Activated naive CD8-positive, alpha-beta T cell treated with anti-CD3 and anti-CD28 coated beads, Interleukin-2, amount 10 ng/mL, durations not matched to agents 7 days and 5 days (primary cell): ENCODE measurements at regions not wholly inside any gene's neighbourhood (a gene's known extent, or its start where the extent isn't known, plus 50 kb on each side); places are given as distances from the start of the nearest gene placed in this dataset.

Experiments used
- ATAC-seq: fragments of 150-1000 bp; cut with Tn5 transposase; one replicate; pipeline ENCODE4 v1.10.0; 2021; ENCODE audit warnings: low read depth, moderate library complexity
- POLR2A ChIA-PET: fragments of 350-600 bp; sonication (Branson Sonifier 250); formaldehyde crosslinking; loops from one replicate; lab custom pipeline; 2021; ENCODE audit warnings: antibody characterized with exemption; lab: Charles Lee
- DNase-seq: peaks from one replicate; pipeline ENCODE4 v3.0.0; 2021
- H3K27ac Mint-ChIP-seq: one replicate; pipeline ENCODE4 v1.8.0; 2022; ENCODE audit warnings: mild to moderate bottlenecking, mixed read lengths
- H3K27me3 Mint-ChIP-seq: one replicate; pipeline ENCODE4 v1.8.0; 2022; ENCODE audit warnings: mild to moderate bottlenecking, moderate library complexity, mixed read lengths
- H3K36me3 Mint-ChIP-seq: one replicate; pipeline ENCODE4 v1.8.0; 2021; ENCODE audit warnings: mild to moderate bottlenecking, mixed read lengths
- H3K4me1 Mint-ChIP-seq: one replicate; pipeline ENCODE4 v1.8.0; 2021; ENCODE audit warnings: mixed read lengths
- H3K4me3 Mint-ChIP-seq: one replicate; pipeline ENCODE4 v1.8.0; 2022; ENCODE audit warnings: mild to moderate bottlenecking, moderate library complexity, mixed read lengths
- H3K9me3 Mint-ChIP-seq: one replicate; pipeline ENCODE4 v1.8.0; 2021; ENCODE audit warnings: mixed read lengths

- DNase-seq (no peak), ATAC-seq (no peak)
- no peaks in the 10 kb centered on the region for H3K27me3 Mint-ChIP-seq
- H3K4me3 Mint-ChIP-seq: no peak overlapping the region
- no peaks in the 10 kb centered on the region for H3K4me1 Mint-ChIP-seq
- no peak overlapping the region for H3K27ac Mint-ChIP-seq
- POLR2A ChIA-PET: no interaction called here
- H3K9me3 Mint-ChIP-seq: peaks cover 7% of the 10 kb centered on the region
- H3K36me3 Mint-ChIP-seq: no peaks in the 10 kb centered on the region
These were observed 494.3 kb downstream of the SQOR start for GRCh38 chr15:46129145-46129544.

DNA sequence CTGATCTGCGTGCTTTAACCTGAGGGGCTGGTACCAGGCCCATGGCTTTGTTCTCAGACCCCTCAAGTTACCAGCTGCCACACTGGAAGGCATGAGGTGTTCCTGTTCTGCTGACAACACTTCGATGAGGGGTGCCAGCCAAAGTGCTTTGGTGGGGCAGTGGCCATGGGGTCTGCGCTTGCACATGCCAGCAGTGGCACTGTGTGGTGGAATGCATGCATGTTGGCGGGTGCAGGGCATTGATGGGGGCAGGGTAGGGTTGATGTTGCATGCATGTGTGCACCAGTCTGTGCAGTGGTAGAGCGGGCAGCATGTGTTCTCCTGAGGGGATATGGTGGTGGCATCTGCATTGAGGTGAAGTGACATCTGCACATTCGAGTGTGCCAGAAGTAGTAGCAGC is 497.0 kb downstream of the SQOR start:
- ATAC-seq (no peak), DNase-seq (no peak)
- Mint-ChIP-seq H3K36me3 (no peaks in the 10 kb centered on the region), H3K27ac (no peak overlapping the region), H3K27me3 (no peaks in the 10 kb centered on the region), H3K4me1 (no peaks in the 10 kb centered on the region), H3K9me3 (peaks cover 9% of the 10 kb centered on the region), H3K4me3 (no peak overlapping the region)
- POLR2A ChIA-PET: no interaction called here

DNA sequence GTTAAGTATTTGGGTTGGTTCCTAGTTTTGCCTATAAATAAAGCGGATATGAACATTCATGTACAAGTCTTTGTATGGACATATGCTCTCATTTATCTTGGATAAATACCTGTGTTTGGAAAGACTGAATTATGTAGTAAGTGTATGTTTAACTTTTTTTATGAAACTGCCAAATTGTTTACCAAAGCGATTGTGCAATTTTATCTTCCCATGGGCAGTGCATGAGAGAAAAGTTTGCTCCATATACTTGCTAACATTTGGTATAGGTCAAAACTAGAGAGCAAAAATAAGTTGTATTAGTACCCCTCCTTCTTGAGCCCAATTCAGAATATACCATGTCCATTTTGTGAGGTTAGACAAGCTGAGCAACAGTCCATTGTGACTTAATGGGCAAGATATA is 502.6 kb downstream of the SQOR start:
- Mint-ChIP-seq H3K36me3 (no peaks in the 10 kb centered on the region), H3K4me1 (no peaks in the 10 kb centered on the region), H3K27me3 (no peaks in the 10 kb centered on the region), H3K9me3 (peaks cover 3% of the 10 kb centered on the region), H3K4me3 (no peak overlapping the region), H3K27ac (no peak overlapping the region)
- ATAC-seq: no peak
- DNase-seq: no peak
- POLR2A ChIA-PET: no interaction called here

DNA sequence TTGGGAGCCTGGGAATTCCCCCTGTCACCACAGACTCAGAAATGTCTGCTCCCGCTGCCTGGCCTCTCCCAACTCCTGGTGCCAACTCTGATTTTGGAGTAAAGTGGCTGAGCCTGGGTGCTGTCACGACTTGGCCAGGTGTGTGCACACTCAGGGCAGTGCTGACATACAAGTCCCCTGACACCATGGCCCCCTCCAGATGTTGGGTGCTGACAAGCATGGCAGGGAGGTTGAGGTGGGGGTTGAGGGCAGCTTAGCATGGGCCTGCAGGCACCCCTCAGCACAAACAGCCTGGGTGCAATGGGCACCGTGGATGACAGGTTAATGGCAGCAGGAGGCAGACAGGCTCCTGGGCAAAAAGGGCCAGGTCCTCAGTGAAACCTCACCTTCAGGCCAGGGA is 511.2 kb downstream of the SQOR start:
- ATAC-seq: no peak
- Mint-ChIP-seq H3K27me3 (no peaks in the 10 kb centered on the region), H3K4me1 (no peaks in the 10 kb centered on the region), H3K9me3 (no peaks in the 10 kb centered on the region), H3K36me3 (no peaks in the 10 kb centered on the region), H3K4me3 (no peak overlapping the region), H3K27ac (no peak overlapping the region)
- POLR2A ChIA-PET: no interaction called here
- DNase-seq: no peak

DNA sequence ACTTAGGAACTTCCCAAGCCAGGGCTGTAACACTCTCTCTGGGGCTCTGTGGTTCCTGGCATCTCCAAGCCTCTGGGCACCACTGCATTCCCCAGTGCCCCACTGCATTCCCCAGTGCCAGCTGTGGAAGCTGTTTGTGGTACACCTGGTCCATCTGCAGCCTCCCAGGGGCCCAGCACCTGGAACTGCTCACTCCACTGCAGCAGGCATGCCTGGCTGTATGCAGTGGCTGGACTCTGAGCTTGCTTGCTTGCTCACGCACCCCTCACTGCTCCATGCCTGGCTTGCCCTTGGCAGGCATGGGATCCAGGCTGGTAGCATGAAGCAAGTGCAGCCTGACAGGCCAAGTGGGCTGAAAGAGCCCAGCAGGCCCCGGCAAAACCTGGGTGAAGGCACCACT is 512.1 kb downstream of the SQOR start:
- ATAC-seq (no peak), DNase-seq (no peak)
- Mint-ChIP-seq H3K9me3 (no peaks in the 10 kb centered on the region), H3K4me1 (no peaks in the 10 kb centered on the region), H3K27me3 (no peaks in the 10 kb centered on the region), H3K4me3 (no peak overlapping the region), H3K27ac (no peak overlapping the region), H3K36me3 (no peaks in the 10 kb centered on the region)
- POLR2A ChIA-PET: no interaction called here

DNA sequence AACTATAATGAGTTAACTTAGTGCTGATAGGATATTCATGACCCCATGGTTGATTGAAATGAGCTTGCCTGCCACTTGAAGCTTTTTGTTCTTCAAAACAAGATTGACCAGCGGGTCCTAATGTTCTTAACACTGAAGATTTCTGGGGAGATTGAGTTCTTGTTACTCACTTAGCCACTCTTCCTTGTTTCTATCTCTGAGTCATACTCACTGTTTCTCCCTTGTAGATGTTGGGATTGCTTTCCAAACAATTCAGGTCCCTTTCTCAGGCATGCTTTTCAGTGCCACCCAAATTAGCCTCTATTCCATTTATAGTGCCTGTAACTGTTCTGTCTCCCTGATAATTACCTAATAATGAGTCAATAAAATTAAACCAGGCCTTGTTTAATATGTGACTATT is 517.0 kb downstream of the SQOR start:
- no peak for ATAC-seq
- POLR2A ChIA-PET: no interaction called here
- H3K27ac Mint-ChIP-seq: no peak overlapping the region
- H3K4me1 Mint-ChIP-seq: no peaks in the 10 kb centered on the region
- H3K27me3 Mint-ChIP-seq: no peaks in the 10 kb centered on the region
- peaks cover 1% of the 10 kb centered on the region for H3K9me3 Mint-ChIP-seq
- H3K4me3 Mint-ChIP-seq: no peak overlapping the region
- no peak for DNase-seq
- H3K36me3 Mint-ChIP-seq: no peaks in the 10 kb centered on the region

DNA sequence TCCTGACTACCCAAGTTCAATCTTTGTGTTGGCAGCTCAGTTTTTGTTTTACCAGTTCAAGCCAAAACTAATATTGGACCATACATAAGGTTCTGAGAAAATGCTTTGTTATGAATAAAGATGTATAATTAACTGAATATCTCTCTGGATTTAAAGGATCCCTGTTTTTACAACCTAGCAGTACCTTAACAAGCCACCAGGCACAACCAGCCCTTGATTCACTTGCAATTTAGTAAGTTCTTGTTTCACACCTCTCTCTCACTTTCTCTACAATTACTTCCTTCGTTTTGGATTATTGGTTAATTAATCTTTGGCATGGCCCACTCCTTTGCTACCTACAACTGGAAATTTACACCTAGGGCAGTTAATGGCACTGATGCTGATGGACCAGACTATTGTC is 531.9 kb downstream of the SQOR start:
- ATAC-seq: no peak
- POLR2A ChIA-PET: no interaction called here
- Mint-ChIP-seq H3K4me1 (no peaks in the 10 kb centered on the region), H3K27ac (no peak overlapping the region), H3K27me3 (no peaks in the 10 kb centered on the region), H3K4me3 (no peak overlapping the region), H3K9me3 (peaks cover 5% of the 10 kb centered on the region), H3K36me3 (no peaks in the 10 kb centered on the region)
- no peak for DNase-seq

DNA sequence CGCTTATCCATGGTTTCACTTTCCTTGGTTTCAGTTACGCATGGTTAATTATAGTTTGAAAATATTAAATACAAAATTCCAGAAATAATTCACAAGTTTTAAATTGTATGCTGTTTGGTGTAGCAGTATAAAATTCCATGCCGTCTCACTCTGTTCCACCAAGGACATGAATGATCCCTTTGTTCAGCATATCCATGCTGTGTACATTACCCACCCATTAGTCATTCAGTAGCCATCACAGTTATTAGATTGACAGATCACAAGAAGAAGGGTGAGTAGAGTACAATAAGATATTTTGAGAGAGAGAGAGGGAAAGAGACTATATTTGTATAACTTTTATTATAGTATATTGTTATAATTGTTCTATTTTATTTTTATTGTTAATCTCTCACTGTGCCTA is 535.5 kb downstream of the SQOR start:
- Mint-ChIP-seq H3K36me3 (no peaks in the 10 kb centered on the region), H3K4me1 (no peaks in the 10 kb centered on the region), H3K9me3 (peaks cover 8% of the 10 kb centered on the region), H3K27ac (no peak overlapping the region), H3K27me3 (no peaks in the 10 kb centered on the region), H3K4me3 (no peak overlapping the region)
- POLR2A ChIA-PET: no interaction called here
- ATAC-seq: no peak
- no peak for DNase-seq

GRCh38 chr15:46174122-46174521 is 539.3 kb downstream of the SQOR start:
- H3K4me3 Mint-ChIP-seq: no peak overlapping the region
- POLR2A ChIA-PET: no interaction called here
- H3K9me3 Mint-ChIP-seq: peaks cover 12% of the 10 kb centered on the region
- no peaks in the 10 kb centered on the region for H3K36me3 Mint-ChIP-seq
- H3K27ac Mint-ChIP-seq: no peak overlapping the region
- no peak for ATAC-seq
- no peak for DNase-seq
- no peaks in the 10 kb centered on the region for H3K27me3 Mint-ChIP-seq
- H3K4me1 Mint-ChIP-seq: no peaks in the 10 kb centered on the region

- H3K36me3 Mint-ChIP-seq: no peaks in the 10 kb centered on the region
- peaks cover 14% of the 10 kb centered on the region for H3K9me3 Mint-ChIP-seq
- H3K27ac Mint-ChIP-seq: no peak overlapping the region
- POLR2A ChIA-PET: no interaction called here
- no peak overlapping the region for H3K4me3 Mint-ChIP-seq
- no peaks in the 10 kb centered on the region for H3K27me3 Mint-ChIP-seq
- H3K4me1 Mint-ChIP-seq: no peaks in the 10 kb centered on the region
- no peak for ATAC-seq
- DNase-seq: no peak
These were observed 542.4 kb downstream of the SQOR start for GRCh38 chr15:46177219-46177618.

- Mint-ChIP-seq H3K4me3 (no peak overlapping the region), H3K4me1 (no peaks in the 10 kb centered on the region), H3K9me3 (peaks cover 16% of the 10 kb centered on the region), H3K27ac (no peak overlapping the region), H3K27me3 (no peaks in the 10 kb centered on the region), H3K36me3 (no peaks in the 10 kb centered on the region)
- POLR2A ChIA-PET: no interaction called here
- DNase-seq: no peak
- no peak for ATAC-seq
These were observed 543.3 kb downstream of the SQOR start for GRCh38 chr15:46178138-46178537.

DNA sequence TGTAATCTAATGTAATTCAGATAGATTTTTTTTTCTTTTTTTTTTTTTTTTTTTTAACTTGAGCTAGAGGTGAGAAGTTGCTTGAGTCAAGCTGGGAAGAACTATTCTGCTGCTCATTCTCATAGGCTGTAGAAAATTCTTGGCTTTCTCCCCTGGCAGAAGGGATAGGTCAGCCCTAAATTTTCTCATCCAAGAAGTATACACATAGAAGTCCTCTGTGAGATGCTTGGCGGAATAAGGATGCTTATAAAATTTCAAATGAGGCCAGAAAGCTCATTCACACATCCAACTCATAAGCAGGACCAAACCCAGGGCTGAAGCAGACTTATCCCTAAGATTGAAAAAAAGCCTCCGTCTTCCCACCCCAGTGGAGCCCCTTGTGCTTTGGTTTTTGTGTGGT is 572.5 kb downstream of the SQOR start:
- Mint-ChIP-seq H3K4me3 (no peak overlapping the region), H3K27ac (no peak overlapping the region), H3K27me3 (no peaks in the 10 kb centered on the region), H3K4me1 (no peaks in the 10 kb centered on the region), H3K36me3 (no peaks in the 10 kb centered on the region), H3K9me3 (peaks cover 8% of the 10 kb centered on the region)
- ATAC-seq: no peak
- POLR2A ChIA-PET: interaction anchor here (0.6 kb wide), 1 partner anchor 895 kb away, joined by 3 read pairs; no protein-coding TSS in a partner anchor
- DNase-seq: no peak

DNA sequence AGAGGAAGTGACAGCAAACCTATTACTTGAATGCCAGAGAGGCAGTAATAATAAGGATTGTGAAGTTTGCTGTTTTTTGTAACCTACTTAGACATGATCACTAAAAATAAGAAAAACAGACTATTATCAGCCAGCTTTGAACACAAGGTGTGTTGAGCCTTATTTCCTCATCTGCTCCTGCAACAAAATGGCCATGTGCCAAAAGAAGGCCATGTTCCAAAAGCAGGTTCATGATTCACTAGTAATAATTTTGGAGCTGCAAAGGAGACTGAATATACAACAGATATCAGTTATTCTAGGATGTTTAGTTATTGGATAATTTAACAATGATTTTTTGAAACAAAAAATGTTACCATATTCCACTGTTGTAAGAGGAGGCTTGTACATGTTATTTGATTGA is 578.7 kb downstream of the SQOR start:
- Mint-ChIP-seq H3K36me3 (no peaks in the 10 kb centered on the region), H3K4me3 (no peak overlapping the region), H3K9me3 (peaks cover 3% of the 10 kb centered on the region), H3K4me1 (no peaks in the 10 kb centered on the region), H3K27ac (no peak overlapping the region), H3K27me3 (no peaks in the 10 kb centered on the region)
- ATAC-seq: no peak
- no peak for DNase-seq
- POLR2A ChIA-PET: no interaction called here

DNA sequence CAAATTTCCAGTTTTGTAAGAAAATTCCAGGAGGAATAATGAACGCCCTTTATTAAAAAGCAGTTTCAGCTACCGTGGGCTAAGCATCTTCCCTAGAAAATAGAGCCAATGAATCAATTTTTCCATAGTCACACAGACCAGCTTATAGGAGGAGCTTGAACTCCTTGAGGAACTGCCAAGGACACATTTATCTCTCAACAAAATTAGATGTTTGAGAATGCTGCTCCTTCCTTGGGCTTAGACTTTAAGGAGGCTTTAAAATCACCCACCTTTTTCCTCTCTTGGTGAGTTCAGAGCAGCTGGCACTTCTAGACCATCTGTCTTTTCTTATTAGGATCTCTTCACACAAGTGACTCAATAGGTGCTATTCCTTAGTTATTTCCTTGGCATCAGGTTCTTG is 588.0 kb downstream of the SQOR start:
- ATAC-seq (no peak), DNase-seq (no peak)
- POLR2A ChIA-PET: no interaction called here
- Mint-ChIP-seq H3K4me3 (no peak overlapping the region), H3K27me3 (no peaks in the 10 kb centered on the region), H3K36me3 (no peaks in the 10 kb centered on the region), H3K4me1 (no peaks in the 10 kb centered on the region), H3K9me3 (peaks cover 1% of the 10 kb centered on the region), H3K27ac (no peak overlapping the region)

- H3K36me3 Mint-ChIP-seq: no peaks in the 10 kb centered on the region
- no peak overlapping the region for H3K4me3 Mint-ChIP-seq
- DNase-seq: no peak
- no peak overlapping the region for H3K27ac Mint-ChIP-seq
- H3K4me1 Mint-ChIP-seq: no peaks in the 10 kb centered on the region
- no peaks in the 10 kb centered on the region for H3K27me3 Mint-ChIP-seq
- no peak for ATAC-seq
- POLR2A ChIA-PET: no interaction called here
- H3K9me3 Mint-ChIP-seq: peaks cover 5% of the 10 kb centered on the region
These were observed 594.4 kb downstream of the SQOR start for GRCh38 chr15:46229263-46229662.
